Neural cell (in vitro differentiated cells): ENCODE measurements at regions not wholly inside any gene's neighbourhood (a gene's known extent, or its start where the extent isn't known, plus 50 kb on each side); places are given as distances from the start of the nearest gene placed in this dataset.

Source experiments
- CTCF ChIP-seq: fragments of 450-650 bp; IDR thresholded peaks from 2 replicates; pipeline ENCODE4 v1.5.1; 2014; ENCODE audit warnings: antibody characterized with exemption, mild to moderate bottlenecking, moderate library complexity; ENCODE audit not compliant: poor library complexity, severe bottlenecking
- EP300 ChIP-seq: fragments of 450-650 bp; conservative IDR thresholded peaks from 2 replicates; pipeline ENCODE4 v1.6.1; 2014; ENCODE audit warnings: antibody characterized with exemption, mild to moderate bottlenecking, moderate library complexity; ENCODE audit not compliant: poor library complexity, severe bottlenecking
- EZH2 ChIP-seq: fragments of 200-600, 300-800 bp; shearing (Covaris generic), sonication (generic); IDR thresholded peaks from 2 replicates; pipeline ENCODE4 v1.6.1; 2014; ENCODE audit warnings: antibody characterized with exemption, low read length, borderline replicate concordance, mild to moderate bottlenecking; ENCODE audit not compliant: insufficient read depth, poor library complexity, severe bottlenecking
- POLR2AphosphoS5 ChIP-seq: IDR thresholded peaks from 2 replicates; pipeline ENCODE4 v1.6.1; 2012
- RAD21 ChIP-seq: fragments of 450-650 bp; conservative IDR thresholded peaks from 2 replicates; pipeline ENCODE4 v1.6.1; 2014; ENCODE audit warnings: antibody characterized with exemption, mild to moderate bottlenecking, moderate library complexity
- REST ChIP-seq: IDR thresholded peaks from 2 replicates; pipeline ENCODE4 v1.6.1; 2012; ENCODE audit warnings: borderline replicate concordance
- SMC3 ChIP-seq: fragments of 450-650 bp; conservative IDR thresholded peaks from 2 replicates; pipeline ENCODE4 v1.6.1; 2014; ENCODE audit warnings: antibody characterized with exemption, mild to moderate bottlenecking, moderate library complexity; ENCODE audit not compliant: poor library complexity

GRCh38 chr21:35106246-35106835 lies 57.2 kb upstream of the RUNX1 start:
- TF ChIP-seq SMC3 (no peak), CTCF (no peak), RAD21 (no peak), EP300 (no peak), REST (no peak), EZH2 (no peak), POLR2AphosphoS5 (no peak)
